ENCODE measurements at regions not wholly inside any gene's neighbourhood (a gene's known extent, or its start where the extent isn't known, plus 50 kb on each side); places are given as distances from the start of the nearest gene placed in this dataset.

- WGBS (ENCODE audit: low lambda C conversion rate, missing lambda C conversion rate), result 87% methylated on average over 1 of the region's 1 CpG
These were observed 154.5 kb upstream of the STT3B start for GRCh38 chr3:31378231-31378630.

GRCh38 chr3:31379598-31379997 lies 153.1 kb upstream of the STT3B start:
- Histone ChIP-seq H2AFZ (no peak overlapping the region), H3K36me3 (replicated peaks; ENCODE audit: insufficient read depth, low read depth) (no peaks in the 10 kb centered on the region), H3K27ac (no peak overlapping the region), H3K27me3 (no peaks in the 10 kb centered on the region), H3K9me3 (ENCODE audit: low read depth) (no peaks in the 10 kb centered on the region), H3K4me3 (no peak overlapping the region), H4K20me1 (ENCODE audit: insufficient read depth, poor library complexity, severe bottlenecking) (no peaks in the 10 kb centered on the region), H3K79me2 (no peaks in the 10 kb centered on the region), H3K9me2 (replicated peaks; ENCODE audit: insufficient read depth) (no peaks in the 10 kb centered on the region), H3K4me1 (ENCODE audit: insufficient read depth) (peaks cover 7% of the 10 kb centered on the region), H3K4me2 (no peak overlapping the region)
- TF ChIP-seq EZH2 (IDR thresholded peaks at IDR 0.05; ENCODE audit: borderline replicate concordance) (no peak), CTCF (IDR thresholded peaks at IDR 0.05; ENCODE audit: poor library complexity) (no peak), EZH2phosphoT487 (IDR thresholded peaks at IDR 0.05; ENCODE audit: low read depth, severe bottlenecking, unreplicated experiment) (no peak)
- 89% methylated on average over 2 of the region's 2 CpGs for WGBS (ENCODE audit: low lambda C conversion rate, missing lambda C conversion rate)
- DNase-seq (ENCODE audit: low spot score), result no peak

More at GRCh38 chr3:31378231-31378630, 154.5 kb upstream of the STT3B start:
- Histone ChIP-seq H2AFZ (no peak overlapping the region), H3K4me3 (no peak overlapping the region), H3K27ac (no peak overlapping the region), H3K79me2 (no peaks in the 10 kb centered on the region), H3K36me3 (replicated peaks; ENCODE audit: insufficient read depth, low read depth) (no peaks in the 10 kb centered on the region), H3K4me2 (no peak overlapping the region), H3K9me3 (ENCODE audit: low read depth) (no peaks in the 10 kb centered on the region), H4K20me1 (ENCODE audit: insufficient read depth, poor library complexity, severe bottlenecking) (no peaks in the 10 kb centered on the region), H3K27me3 (no peaks in the 10 kb centered on the region), H3K4me1 (ENCODE audit: insufficient read depth) (peaks cover 7% of the 10 kb centered on the region), H3K9me2 (replicated peaks; ENCODE audit: insufficient read depth) (no peaks in the 10 kb centered on the region)
- no peak for DNase-seq (ENCODE audit: low spot score)
- no peak for TF ChIP-seq EZH2 (IDR thresholded peaks at IDR 0.05; ENCODE audit: borderline replicate concordance)
- TF ChIP-seq CTCF (IDR thresholded peaks at IDR 0.05; ENCODE audit: poor library complexity), result no peak
- no peak for TF ChIP-seq EZH2phosphoT487 (IDR thresholded peaks at IDR 0.05; ENCODE audit: low read depth, severe bottlenecking, unreplicated experiment)

- H3K4me3 ChIP-seq, result no peak overlapping the region
- H4K20me1 ChIP-seq (ENCODE audit: insufficient read depth, poor library complexity, severe bottlenecking), result no peaks in the 10 kb centered on the region
- no peak for TF ChIP-seq EZH2phosphoT487 (IDR thresholded peaks at IDR 0.05; ENCODE audit: low read depth, severe bottlenecking, unreplicated experiment)
- no peak for TF ChIP-seq CTCF (IDR thresholded peaks at IDR 0.05; ENCODE audit: poor library complexity)
- TF ChIP-seq EZH2 (IDR thresholded peaks at IDR 0.05; ENCODE audit: borderline replicate concordance), result no peak
- H3K4me1 ChIP-seq (ENCODE audit: insufficient read depth), result peaks cover under 1% of the 10 kb centered on the region
- no peak overlapping the region for H3K4me2 ChIP-seq
- no peaks in the 10 kb centered on the region for H3K79me2 ChIP-seq
- no peaks in the 10 kb centered on the region for H3K9me2 ChIP-seq (replicated peaks; ENCODE audit: insufficient read depth)
- no peak overlapping the region for H2AFZ ChIP-seq
- no peak overlapping the region for H3K27ac ChIP-seq
- DNase-seq (ENCODE audit: low spot score), result no peak
- 95% methylated on average over 1 of the region's 1 CpG for WGBS (ENCODE audit: low lambda C conversion rate, missing lambda C conversion rate)
- no peaks in the 10 kb centered on the region for H3K27me3 ChIP-seq
- H3K36me3 ChIP-seq (replicated peaks; ENCODE audit: insufficient read depth, low read depth), result no peaks in the 10 kb centered on the region
- H3K9me3 ChIP-seq (ENCODE audit: low read depth), result no peaks in the 10 kb centered on the region
These were observed 149.9 kb upstream of the STT3B start for GRCh38 chr3:31382856-31383255.

- Histone ChIP-seq H3K27ac (no peak overlapping the region), H3K27me3 (no peaks in the 10 kb centered on the region), H3K4me2 (no peak overlapping the region), H3K4me1 (ENCODE audit: insufficient read depth) (no peaks in the 10 kb centered on the region), H3K79me2 (no peaks in the 10 kb centered on the region), H3K9me3 (ENCODE audit: low read depth) (no peaks in the 10 kb centered on the region), H4K20me1 (ENCODE audit: insufficient read depth, poor library complexity, severe bottlenecking) (no peaks in the 10 kb centered on the region), H3K36me3 (replicated peaks; ENCODE audit: insufficient read depth, low read depth) (no peaks in the 10 kb centered on the region), H3K9me2 (replicated peaks; ENCODE audit: insufficient read depth) (no peaks in the 10 kb centered on the region), H2AFZ (no peak overlapping the region), H3K4me3 (no peak overlapping the region)
- DNase-seq (ENCODE audit: low spot score), result no peak
- WGBS (ENCODE audit: low lambda C conversion rate, missing lambda C conversion rate), result 96% methylated on average over 1 of the region's 1 CpG
- TF ChIP-seq EZH2 (IDR thresholded peaks at IDR 0.05; ENCODE audit: borderline replicate concordance), result no peak
- no peak for TF ChIP-seq CTCF (IDR thresholded peaks at IDR 0.05; ENCODE audit: poor library complexity)
- no peak for TF ChIP-seq EZH2phosphoT487 (IDR thresholded peaks at IDR 0.05; ENCODE audit: low read depth, severe bottlenecking, unreplicated experiment)
These were observed 148.6 kb upstream of the STT3B start for GRCh38 chr3:31384117-31384516.
